ENCODE measurements at regions not wholly inside any gene's neighbourhood (a gene's known extent, or its start where the extent isn't known, plus 50 kb on each side); places are given as distances from the start of the nearest gene placed in this dataset.
"Not testable (repeated sequence)": the region's sequence is repeated elsewhere in the genome, so short reads cannot be mapped to it uniquely, and the experiment has no call there.

DNA sequence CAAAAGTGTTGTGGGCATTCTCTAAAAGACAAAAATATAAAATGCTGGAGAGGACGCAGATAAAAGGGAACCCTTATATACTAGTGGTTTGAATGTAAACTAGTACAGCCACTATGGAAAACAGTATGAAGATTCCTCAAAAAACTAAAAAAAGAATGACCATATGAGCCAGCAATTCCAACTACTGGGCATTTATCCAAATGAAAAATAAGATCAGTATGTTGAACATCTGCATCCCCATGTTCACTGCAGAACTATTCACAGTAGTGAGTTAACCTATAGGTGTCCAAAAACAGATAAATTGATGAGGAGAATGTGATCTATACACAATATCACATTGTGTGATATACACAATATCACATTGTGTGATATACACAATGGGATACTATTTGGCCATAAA lies 1615.3 kb downstream of the PCDH18 start:
- H3K27ac Mint-ChIP-seq (ENCODE audit: unreplicated experiment), result no peak overlapping the region
- no peaks in the 10 kb centered on the region for H3K27me3 Mint-ChIP-seq (ENCODE audit: unreplicated experiment)
- H3K36me3 Mint-ChIP-seq (ENCODE audit: unreplicated experiment), result no peaks in the 10 kb centered on the region
- no peaks in the 10 kb centered on the region for H3K9me3 Mint-ChIP-seq (ENCODE audit: unreplicated experiment)
- TF ChIP-seq, protein P1, sequence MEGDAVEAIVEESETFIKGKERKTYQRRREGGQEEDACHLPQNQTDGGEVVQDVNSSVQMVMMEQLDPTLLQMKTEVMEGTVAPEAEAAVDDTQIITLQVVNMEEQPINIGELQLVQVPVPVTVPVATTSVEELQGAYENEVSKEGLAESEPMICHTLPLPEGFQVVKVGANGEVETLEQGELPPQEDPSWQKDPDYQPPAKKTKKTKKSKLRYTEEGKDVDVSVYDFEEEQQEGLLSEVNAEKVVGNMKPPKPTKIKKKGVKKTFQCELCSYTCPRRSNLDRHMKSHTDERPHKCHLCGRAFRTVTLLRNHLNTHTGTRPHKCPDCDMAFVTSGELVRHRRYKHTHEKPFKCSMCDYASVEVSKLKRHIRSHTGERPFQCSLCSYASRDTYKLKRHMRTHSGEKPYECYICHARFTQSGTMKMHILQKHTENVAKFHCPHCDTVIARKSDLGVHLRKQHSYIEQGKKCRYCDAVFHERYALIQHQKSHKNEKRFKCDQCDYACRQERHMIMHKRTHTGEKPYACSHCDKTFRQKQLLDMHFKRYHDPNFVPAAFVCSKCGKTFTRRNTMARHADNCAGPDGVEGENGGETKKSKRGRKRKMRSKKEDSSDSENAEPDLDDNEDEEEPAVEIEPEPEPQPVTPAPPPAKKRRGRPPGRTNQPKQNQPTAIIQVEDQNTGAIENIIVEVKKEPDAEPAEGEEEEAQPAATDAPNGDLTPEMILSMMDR (IDR thresholded peaks at IDR 0.05), result no peak
- H3K4me3 Mint-ChIP-seq (ENCODE audit: unreplicated experiment), result no peak overlapping the region
- peaks cover 10% of the 10 kb centered on the region for H3K4me1 Mint-ChIP-seq (ENCODE audit: unreplicated experiment)
- no peak for DNase-seq (ENCODE audit: extremely low spot score, unreplicated experiment)

DNA sequence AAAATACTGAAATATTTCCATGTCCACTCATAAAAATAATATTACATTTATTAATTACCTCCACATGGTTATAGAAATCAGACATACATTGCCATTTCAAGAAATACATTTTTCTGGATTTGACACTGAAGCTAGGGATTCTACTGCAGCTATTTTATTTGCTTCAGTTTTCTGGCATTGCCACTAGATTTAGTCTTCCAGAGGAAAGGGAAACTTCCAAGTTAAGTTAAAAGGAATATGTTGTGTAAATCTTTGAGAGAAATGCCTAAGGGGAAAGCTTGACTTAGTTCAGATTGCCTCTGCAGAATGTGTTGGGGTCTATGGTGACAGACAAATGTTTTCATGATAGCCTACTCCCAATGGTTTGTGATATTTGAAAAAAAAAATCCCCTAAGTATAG lies 1631.3 kb downstream of the PCDH18 start:
- no peak overlapping the region for H3K27ac Mint-ChIP-seq (ENCODE audit: unreplicated experiment)
- H3K4me3 Mint-ChIP-seq (ENCODE audit: unreplicated experiment), result no peak overlapping the region
- no peak for DNase-seq (ENCODE audit: extremely low spot score, unreplicated experiment)
- TF ChIP-seq, protein P1 (IDR thresholded peaks at IDR 0.05), result no peak
- no peaks in the 10 kb centered on the region for H3K4me1 Mint-ChIP-seq (ENCODE audit: unreplicated experiment)
- no peaks in the 10 kb centered on the region for H3K36me3 Mint-ChIP-seq (ENCODE audit: unreplicated experiment)
- H3K9me3 Mint-ChIP-seq (ENCODE audit: unreplicated experiment), result peaks cover 13% of the 10 kb centered on the region
- no peaks in the 10 kb centered on the region for H3K27me3 Mint-ChIP-seq (ENCODE audit: unreplicated experiment)

DNA sequence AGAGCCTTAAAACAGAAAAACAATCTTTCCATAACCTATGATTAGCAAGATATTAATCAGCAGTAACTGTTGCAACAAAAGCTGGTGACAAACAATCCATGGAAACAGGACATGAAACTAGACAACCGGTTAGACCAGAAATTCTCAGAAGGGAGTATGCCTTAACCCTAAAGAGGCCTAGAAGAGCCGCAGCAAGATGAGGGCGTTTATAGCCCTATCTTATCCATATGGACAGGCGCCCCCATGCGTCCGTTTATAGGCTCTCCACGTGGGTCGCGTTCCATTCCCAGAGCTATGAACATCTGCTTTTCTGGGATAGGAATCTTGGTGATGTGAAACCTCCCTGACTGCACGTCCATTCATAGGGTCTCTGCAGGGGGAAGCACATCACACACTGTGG lies 1662.7 kb upstream of the PABPC4L start:
- not testable (repeated sequence) for H3K9me3 Mint-ChIP-seq (ENCODE audit: unreplicated experiment); H3K4me1 Mint-ChIP-seq (ENCODE audit: unreplicated experiment); H3K27ac Mint-ChIP-seq (ENCODE audit: unreplicated experiment); H3K36me3 Mint-ChIP-seq (ENCODE audit: unreplicated experiment); H3K27me3 Mint-ChIP-seq (ENCODE audit: unreplicated experiment); H3K4me3 Mint-ChIP-seq (ENCODE audit: unreplicated experiment); DNase-seq (ENCODE audit: extremely low spot score, unreplicated experiment)
- TF ChIP-seq, protein P1 (IDR thresholded peaks at IDR 0.05), result peak; percentile 42

DNA sequence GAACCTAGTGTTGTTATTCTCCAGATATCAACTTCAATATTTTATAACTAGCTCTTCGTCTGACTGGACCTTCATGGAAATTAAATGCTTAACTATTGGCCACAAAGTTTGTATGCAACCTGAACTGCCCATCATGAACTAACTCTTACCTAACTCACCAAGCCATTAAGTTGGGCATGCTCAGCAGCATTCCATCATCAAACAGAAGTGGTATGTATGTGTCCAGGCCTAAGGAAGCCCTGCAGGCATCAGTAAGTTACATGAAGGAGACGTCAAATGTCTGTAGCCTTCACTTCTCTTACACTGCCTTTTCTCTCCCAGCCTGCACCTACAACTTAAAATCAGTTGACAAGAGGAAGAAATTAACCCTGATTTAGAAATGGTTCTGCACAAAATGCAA lies 1639.2 kb upstream of the PABPC4L start:
- Mint-ChIP-seq H3K4me1 (ENCODE audit: unreplicated experiment) (peaks cover 8% of the 10 kb centered on the region), H3K27ac (ENCODE audit: unreplicated experiment) (no peak overlapping the region), H3K9me3 (ENCODE audit: unreplicated experiment) (no peaks in the 10 kb centered on the region), H3K36me3 (ENCODE audit: unreplicated experiment) (no peaks in the 10 kb centered on the region), H3K4me3 (ENCODE audit: unreplicated experiment) (no peak overlapping the region), H3K27me3 (ENCODE audit: unreplicated experiment) (no peaks in the 10 kb centered on the region)
- DNase-seq (ENCODE audit: extremely low spot score, unreplicated experiment), result no peak
- TF ChIP-seq, protein P1 (IDR thresholded peaks at IDR 0.05), result no peak

DNA sequence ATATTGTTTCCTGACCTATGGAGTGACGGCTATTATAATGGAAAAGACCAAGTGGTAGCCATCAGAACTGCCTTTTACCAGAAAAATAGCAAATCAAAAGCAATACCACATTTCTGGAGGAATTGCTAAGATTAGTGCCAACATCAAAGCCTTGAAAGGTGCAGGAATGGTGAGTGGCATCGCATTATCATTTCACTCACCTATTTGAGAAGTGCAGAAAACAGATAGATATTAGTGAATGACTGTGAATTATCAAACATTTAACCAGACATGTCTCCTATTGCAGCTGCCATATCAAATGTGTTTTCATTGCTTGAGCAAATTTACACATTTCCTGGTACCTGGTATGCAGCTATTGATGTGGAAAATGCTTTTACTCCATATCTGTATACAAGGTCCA lies 1638.1 kb upstream of the PABPC4L start:
- Mint-ChIP-seq H3K4me3 (ENCODE audit: unreplicated experiment) (no peak overlapping the region), H3K27ac (ENCODE audit: unreplicated experiment) (no peak overlapping the region), H3K9me3 (ENCODE audit: unreplicated experiment) (no peaks in the 10 kb centered on the region), H3K36me3 (ENCODE audit: unreplicated experiment) (no peaks in the 10 kb centered on the region), H3K4me1 (ENCODE audit: unreplicated experiment) (peaks cover 8% of the 10 kb centered on the region), H3K27me3 (ENCODE audit: unreplicated experiment) (no peaks in the 10 kb centered on the region)
- DNase-seq (ENCODE audit: extremely low spot score, unreplicated experiment), result no peak
- TF ChIP-seq, protein P1 (IDR thresholded peaks at IDR 0.05), result no peak
